Esophagus muscularis mucosa (tissue), 4 donors: ENCODE measurements at regions not wholly inside any gene's neighbourhood (a gene's known extent, or its start where the extent isn't known, plus 50 kb on each side); places are given as distances from the start of the nearest gene placed in this dataset.

Source experiments
- DNase-seq: peaks from one replicate; pipeline ENCODE4 v3.0.0-alpha.2; 2017; ENCODE audit errors: extremely low spot score
- H3K27ac ChIP-seq, 4 donors: fragments of 200-600 bp; sonication (generic); replicated peaks in 1 of 4; 1 replicate in 3 of 4; 2 replicates in 1 of 4; pipeline ENCODE4 v1.5.1; 2016 to 2019; ENCODE audit warnings: mild to moderate bottlenecking in 1 of 4
- H3K27me3 ChIP-seq, 4 donors: fragments of 200-600 bp; sonication (generic); one replicate each; pipeline versions ENCODE4 v1.5.1 to v1.6.0; 2016 to 2019
- H3K36me3 ChIP-seq, 4 donors: fragments of 200-600 bp; sonication (generic); one replicate each; pipeline ENCODE4 v1.5.1; 2016 to 2019
- H3K4me1 ChIP-seq, 4 donors: fragments of 200-600 bp; sonication (generic); one replicate each; pipeline ENCODE4 v1.5.1; 2016 to 2019
- H3K4me3 ChIP-seq, 4 donors: fragments of 200-600 bp; sonication (generic); 1 replicate in 2 of 4; 2 replicates in 2 of 4; pipeline ENCODE4 v1.5.1; 2016 to 2019; ENCODE audit warnings: mild to moderate bottlenecking in 4 of 4, moderate library complexity in 1 of 4
- H3K9me3 ChIP-seq, 4 donors: fragments of 200-600 bp; sonication (generic); 1 replicate in 3 of 4; 2 replicates in 1 of 4; pipeline ENCODE4 v1.5.1; 2016 to 2019
- EP300 ChIP-seq: sonication (generic); formaldehyde crosslinking; IDR thresholded peaks from one replicate; pipeline ENCODE4 v1.6.1; 2017; ENCODE audit warnings: antibody characterized with exemption
- POLR2A ChIP-seq: fragments of 450-650 bp; IDR thresholded peaks from one replicate; pipeline ENCODE4 v1.6.1; 2017; ENCODE audit warnings: antibody characterized with exemption, moderate library complexity, mild to moderate bottlenecking, low read depth
- POLR2AphosphoS5 ChIP-seq, 2 donors: sonication (generic); formaldehyde crosslinking; IDR thresholded peaks; one replicate each; pipeline ENCODE4 v1.6.1; 2017; ENCODE audit warnings: antibody characterized with exemption in 2 of 2
- whole genome bisulfite sequencing: methylation state at CpG from one replicate; pipeline ENCODE4 v1.1.5; 2018; 5-methylcytosine and 5-hydroxymethylcytosine counted together
- intact Hi-C: fragments of 100-400 bp; cut with DNase I; formaldehyde crosslinking; loops from one replicate; pipeline ENCODE4 v1.15.1; 2023
- TF ChIP-seq, protein P1 (sequence below), 3 experiments: fragments of 200-600 bp in 2 of 3; fragments of 450-650 bp in 1 of 3; sonication (generic) in 2 of 3; IDR thresholded peaks; one replicate each; pipeline ENCODE4 v1.5.1; 2017 to 2019; ENCODE audit warnings: antibody characterized with exemption in 3 of 3, mild to moderate bottlenecking in 2 of 3, moderate library complexity in 1 of 3

DNA sequence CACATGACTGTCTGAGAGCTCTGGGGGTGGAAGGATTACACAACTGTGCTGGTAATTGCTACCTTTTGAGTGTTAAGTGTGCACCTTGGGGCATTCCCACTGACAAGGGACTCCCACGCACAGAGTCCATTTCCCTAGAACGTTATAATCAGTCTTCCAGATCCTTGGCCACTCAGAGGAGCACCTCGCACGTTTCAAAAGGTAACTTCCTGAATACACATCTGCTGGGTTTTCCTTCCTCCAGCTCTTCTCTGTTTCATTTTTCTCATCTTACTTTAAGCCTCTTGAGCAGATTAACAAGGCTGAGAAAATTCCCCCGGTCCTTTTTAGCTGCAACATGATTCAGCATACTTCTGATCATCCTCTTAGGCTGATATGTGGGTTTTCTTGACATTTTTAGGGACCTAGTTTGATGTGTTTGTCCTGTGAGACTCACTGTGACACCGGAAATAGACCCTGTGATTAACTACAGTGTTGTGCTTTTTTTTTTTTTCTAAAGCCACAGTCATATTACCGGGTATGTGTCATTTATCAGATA lies 98.4 kb upstream of the DUSP22 start:
- no peaks in the 10 kb centered on the region for H3K9me3 ChIP-seq
- H3K4me3 ChIP-seq: no peak overlapping the region
- DNase-seq: no peak
- no peak overlapping the region for H3K27ac ChIP-seq
- H3K36me3 ChIP-seq: no peaks in the 10 kb centered on the region
- 66% methylated on average over 7 of the region's 7 CpGs for WGBS
- peaks cover 12 to 15% (median 14%) of the 10 kb centered on the region in 4 donors for H3K4me1 ChIP-seq
- TF ChIP-seq POLR2AphosphoS5 (IDR thresholded peaks at IDR 0.05) (no peak), EP300 (no peak), POLR2A (no peak)
- TF ChIP-seq, protein P1, sequence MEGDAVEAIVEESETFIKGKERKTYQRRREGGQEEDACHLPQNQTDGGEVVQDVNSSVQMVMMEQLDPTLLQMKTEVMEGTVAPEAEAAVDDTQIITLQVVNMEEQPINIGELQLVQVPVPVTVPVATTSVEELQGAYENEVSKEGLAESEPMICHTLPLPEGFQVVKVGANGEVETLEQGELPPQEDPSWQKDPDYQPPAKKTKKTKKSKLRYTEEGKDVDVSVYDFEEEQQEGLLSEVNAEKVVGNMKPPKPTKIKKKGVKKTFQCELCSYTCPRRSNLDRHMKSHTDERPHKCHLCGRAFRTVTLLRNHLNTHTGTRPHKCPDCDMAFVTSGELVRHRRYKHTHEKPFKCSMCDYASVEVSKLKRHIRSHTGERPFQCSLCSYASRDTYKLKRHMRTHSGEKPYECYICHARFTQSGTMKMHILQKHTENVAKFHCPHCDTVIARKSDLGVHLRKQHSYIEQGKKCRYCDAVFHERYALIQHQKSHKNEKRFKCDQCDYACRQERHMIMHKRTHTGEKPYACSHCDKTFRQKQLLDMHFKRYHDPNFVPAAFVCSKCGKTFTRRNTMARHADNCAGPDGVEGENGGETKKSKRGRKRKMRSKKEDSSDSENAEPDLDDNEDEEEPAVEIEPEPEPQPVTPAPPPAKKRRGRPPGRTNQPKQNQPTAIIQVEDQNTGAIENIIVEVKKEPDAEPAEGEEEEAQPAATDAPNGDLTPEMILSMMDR (IDR thresholded peaks at IDR 0.05): no peak
- intact Hi-C loops: no loop called here
- no peaks in the 10 kb centered on the region for H3K27me3 ChIP-seq

DNA sequence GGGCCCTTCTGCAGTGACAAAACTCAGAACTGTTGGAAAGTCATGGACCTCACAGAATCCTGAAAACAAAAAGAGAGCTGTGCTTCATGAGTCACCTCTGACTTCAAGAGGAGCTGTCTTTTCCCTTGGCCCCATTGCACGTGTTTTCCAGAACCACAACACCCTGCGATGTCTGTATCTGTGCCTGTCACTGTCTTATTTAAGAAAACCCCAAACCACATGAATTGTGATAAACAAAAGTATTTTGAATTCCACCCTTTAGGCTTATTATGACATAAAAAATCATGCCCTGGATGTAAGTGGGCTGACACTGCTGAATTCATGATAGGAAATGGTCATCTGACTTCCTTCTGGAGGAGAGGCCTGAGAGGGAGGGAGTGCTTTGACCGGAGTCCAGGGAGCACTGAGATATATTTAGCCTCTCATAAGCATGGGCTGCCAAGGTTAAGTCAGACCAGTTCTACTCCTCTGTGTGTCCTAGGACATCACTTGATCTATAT lies 96.4 kb upstream of the DUSP22 start:
- TF ChIP-seq POLR2AphosphoS5 (IDR thresholded peaks at IDR 0.05): peak in 1 of 2 donors; percentile 38
- no peak for TF ChIP-seq EP300
- no peak for TF ChIP-seq POLR2A
- TF ChIP-seq, protein P1 (IDR thresholded peaks at IDR 0.05): no peak
- intact Hi-C loops: no loop called here
- no peak for DNase-seq
- peak overlapping the region in 3 of 4 donors; percentile 20 to 61 (median 25) for H3K27ac ChIP-seq
- WGBS: 28% methylated on average over 3 of the region's 3 CpGs
- no peaks in the 10 kb centered on the region for H3K9me3 ChIP-seq
- H3K36me3 ChIP-seq: no peaks in the 10 kb centered on the region
- no peak overlapping the region for H3K4me3 ChIP-seq
- H3K4me1 ChIP-seq: peaks cover 12 to 15% (median 14%) of the 10 kb centered on the region in 4 donors
- no peaks in the 10 kb centered on the region for H3K27me3 ChIP-seq

DNA sequence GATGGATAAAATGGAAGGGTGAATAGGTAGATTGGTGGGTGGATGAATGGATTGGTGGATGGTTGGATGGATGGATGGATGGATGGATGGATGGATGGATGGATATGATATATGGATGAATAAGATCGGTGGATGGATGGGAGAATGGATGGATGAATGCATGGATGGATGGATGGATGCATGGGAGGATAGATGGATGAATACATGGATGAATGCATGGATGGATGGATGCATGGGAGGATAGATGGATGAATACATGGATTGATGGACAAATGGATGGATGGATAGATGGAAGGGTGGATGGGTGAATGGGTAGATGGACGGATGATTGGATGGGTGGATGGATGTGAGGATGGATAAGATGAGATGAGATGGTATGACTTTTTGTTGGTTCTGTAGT lies 95.7 kb upstream of the DUSP22 start:
- intact Hi-C loops: no loop called here

DNA sequence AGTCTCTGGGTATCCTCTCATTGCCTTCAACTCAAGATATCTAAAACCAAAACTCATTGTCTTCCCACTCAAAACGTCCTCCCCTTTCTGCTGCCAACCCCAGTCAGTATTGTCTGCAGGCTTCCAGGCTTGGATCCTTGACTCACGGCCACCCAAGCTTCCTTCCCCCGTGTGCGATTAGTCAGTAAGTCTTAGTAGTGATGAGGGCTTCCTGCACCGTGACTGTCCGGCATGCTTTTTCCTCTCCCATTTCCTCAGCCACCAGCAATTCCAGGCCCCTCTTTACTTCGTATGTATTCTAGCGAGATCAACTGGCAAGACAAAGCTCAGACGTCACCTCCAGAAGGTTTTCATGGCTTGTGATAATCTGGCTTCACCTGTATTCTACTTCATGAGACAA lies 88.6 kb upstream of the DUSP22 start:
- Histone ChIP-seq H3K9me3 (no peaks in the 10 kb centered on the region), H3K27ac (no peak overlapping the region), H3K4me3 (no peak overlapping the region), H3K27me3 (peaks cover 0 to 12% (median 0%) of the 10 kb centered on the region in 4 donors), H3K36me3 (no peaks in the 10 kb centered on the region), H3K4me1 (no peaks in the 10 kb centered on the region)
- 80% methylated on average over 9 of the region's 9 CpGs for WGBS
- intact Hi-C loops: no loop called here
- TF ChIP-seq EP300 (no peak), POLR2A (no peak), POLR2AphosphoS5 (IDR thresholded peaks at IDR 0.05) (no peak)
- TF ChIP-seq, protein P1 (IDR thresholded peaks at IDR 0.05): no peak
- DNase-seq: no peak

More for the DNA sequence above, 95.7 kb upstream of the DUSP22 start:
- no peak for DNase-seq
- Histone ChIP-seq H3K9me3 (no peaks in the 10 kb centered on the region), H3K27me3 (no peaks in the 10 kb centered on the region), H3K36me3 (no peaks in the 10 kb centered on the region), H3K27ac (peak overlapping the region in 1 of 4 donors; percentile 61), H3K4me3 (no peak overlapping the region), H3K4me1 (peaks cover 12 to 15% (median 14%) of the 10 kb centered on the region in 4 donors)
- WGBS: 96% methylated on average over 2 of the region's 2 CpGs
- TF ChIP-seq EP300 (no peak), POLR2A (no peak), POLR2AphosphoS5 (IDR thresholded peaks at IDR 0.05) (no peak)
- TF ChIP-seq, protein P1 (IDR thresholded peaks at IDR 0.05): no peak

DNA sequence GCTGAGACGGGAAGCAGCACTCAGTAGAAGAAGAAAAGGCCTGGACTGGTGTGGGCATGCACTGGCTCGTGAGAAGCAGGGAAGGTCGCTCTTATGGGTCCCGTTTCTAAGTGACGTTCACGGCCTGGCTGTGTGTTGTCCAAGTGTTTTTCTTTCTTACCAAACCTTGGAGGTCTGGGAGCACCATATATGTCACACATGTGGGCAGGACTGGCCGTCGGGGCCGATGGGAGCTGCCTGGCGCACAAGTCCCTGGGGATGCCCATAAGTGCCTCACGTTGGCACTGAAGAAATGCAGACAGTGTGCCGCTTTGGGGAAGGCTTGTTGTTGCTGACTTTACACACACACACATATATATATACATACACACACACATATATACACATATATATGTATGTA lies 86.0 kb upstream of the DUSP22 start:
- WGBS: 93% methylated on average over 12 of the region's 12 CpGs
- no peak for TF ChIP-seq POLR2A
- TF ChIP-seq EP300: no peak
- TF ChIP-seq, protein P1 (IDR thresholded peaks at IDR 0.05): no peak
- no peak for TF ChIP-seq POLR2AphosphoS5 (IDR thresholded peaks at IDR 0.05)

More for the DNA sequence above, 86.0 kb upstream of the DUSP22 start:
- no peaks in the 10 kb centered on the region for H3K9me3 ChIP-seq
- H3K4me1 ChIP-seq: no peaks in the 10 kb centered on the region
- H3K27ac ChIP-seq: no peak overlapping the region
- H3K4me3 ChIP-seq: no peak overlapping the region
- DNase-seq: no peak
- H3K27me3 ChIP-seq: peaks cover 0 to 38% (median 0%) of the 10 kb centered on the region in 4 donors
- no peaks in the 10 kb centered on the region for H3K36me3 ChIP-seq
- intact Hi-C loops: no loop called here
